ENCODE measurements at regions not wholly inside any gene's neighbourhood (a gene's known extent, or its start where the extent isn't known, plus 50 kb on each side); places are given as distances from the start of the nearest gene placed in this dataset.

- DNase-seq = peak; percentile 59
These were observed 174.8 kb upstream of the PRPS1L1 start for GRCh38 chr7:18202315-18203045.

DNA sequence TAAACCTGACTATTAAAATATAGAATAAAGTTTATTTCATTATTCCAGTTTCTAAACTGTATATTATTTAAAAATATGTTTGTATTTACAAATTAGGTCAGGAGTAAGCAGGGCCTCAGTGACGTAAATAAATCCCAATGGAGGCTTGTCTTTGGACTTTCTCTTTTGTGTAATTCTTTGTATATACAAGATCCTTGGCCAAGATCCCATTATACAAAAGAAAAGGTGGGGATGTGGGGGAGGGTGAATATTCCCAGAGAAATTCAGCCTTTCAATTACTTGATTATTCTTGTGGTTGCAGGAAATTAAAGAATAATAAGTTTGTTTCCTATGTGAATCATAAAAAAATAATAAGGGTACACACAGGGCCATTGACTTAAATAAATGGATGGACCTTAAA is 178.7 kb upstream of the PRPS1L1 start:
- DNase-seq = no peak

DNA sequence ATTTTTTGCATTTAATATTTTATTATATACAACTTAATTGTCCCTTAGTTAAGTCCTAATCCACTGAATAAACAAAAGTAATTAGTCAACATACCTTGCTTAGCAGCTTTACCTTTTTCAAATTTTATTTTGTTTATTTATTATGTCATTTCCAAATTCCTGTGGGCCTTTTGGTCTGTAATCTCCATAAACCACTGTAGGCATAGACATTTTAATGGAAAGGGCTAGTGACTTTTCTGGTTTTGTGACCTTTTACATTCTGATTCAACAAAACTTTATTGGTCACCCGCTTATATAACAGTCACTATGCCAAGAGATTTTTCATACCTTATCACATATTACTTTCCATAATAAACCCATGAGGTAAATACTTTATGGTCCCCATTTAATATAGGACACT is 181.3 kb upstream of the PRPS1L1 start:
- DNase-seq = no peak

DNA sequence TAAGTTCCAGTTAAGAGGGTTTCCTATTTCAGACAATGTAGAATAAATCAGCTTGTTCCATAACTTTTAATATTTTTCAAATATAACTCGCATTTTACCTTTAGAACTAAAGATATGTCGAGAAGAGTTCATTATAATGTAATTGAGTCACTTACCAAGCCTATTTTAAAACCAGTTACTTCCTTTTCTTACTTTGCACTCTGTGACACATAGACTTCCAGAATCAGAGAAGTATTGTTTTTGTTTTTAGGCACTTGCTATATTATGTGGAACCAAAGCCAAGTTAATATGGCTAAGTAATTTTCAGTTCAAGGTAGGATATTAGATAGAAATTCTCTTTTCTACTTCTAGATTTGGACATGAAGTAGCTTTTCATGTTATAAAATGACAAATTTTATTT is 182.7 kb upstream of the PRPS1L1 start:
- no peak for DNase-seq

- no peak for DNase-seq
These were observed 183.1 kb upstream of the PRPS1L1 start for GRCh38 chr7:18210788-18211187.

- no peak for DNase-seq
These were observed 184.7 kb upstream of the PRPS1L1 start for GRCh38 chr7:18212308-18212707.

DNA sequence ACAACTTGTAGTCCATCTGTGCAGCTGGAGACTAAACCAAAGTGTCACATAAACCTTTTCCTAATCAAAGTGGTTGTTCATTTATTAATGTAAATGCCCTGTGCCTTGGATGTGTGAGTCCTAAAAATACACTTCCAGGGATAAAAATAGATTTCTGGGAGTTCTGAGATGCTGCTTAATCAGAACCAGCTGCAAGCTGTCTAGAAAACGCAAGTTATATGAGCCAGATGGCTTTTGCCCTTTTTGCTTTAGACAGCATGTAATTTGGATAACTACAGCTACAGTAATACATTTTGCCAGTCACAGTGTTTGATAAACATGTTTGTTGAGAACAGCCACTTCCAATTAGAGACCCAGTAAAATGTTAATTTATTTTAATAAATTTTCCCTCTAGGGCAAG is 185.1 kb upstream of the PRPS1L1 start:
- DNase-seq = no peak

DNA sequence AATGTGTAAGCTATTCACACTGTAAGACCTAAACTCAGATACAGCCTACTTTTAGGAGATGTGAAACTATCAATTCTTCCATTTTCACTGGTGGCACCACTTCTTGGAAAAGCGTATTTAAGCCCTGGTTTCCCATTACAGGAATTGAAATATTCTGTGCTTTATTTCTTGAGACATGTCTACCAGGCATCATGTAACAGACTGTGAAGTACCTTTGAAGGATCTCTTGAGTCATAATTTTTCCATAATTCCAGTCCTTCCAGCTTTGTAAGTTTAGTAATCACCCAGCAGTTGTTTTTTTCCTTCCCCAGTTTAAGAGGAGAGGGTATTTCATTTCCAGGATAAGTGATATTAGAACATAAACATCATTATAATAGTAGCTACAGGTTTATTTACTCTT is 186.0 kb upstream of the PRPS1L1 start:
- peak; percentile 75 for DNase-seq

- no peak for DNase-seq
These were observed 188.6 kb upstream of the PRPS1L1 start for GRCh38 chr7:18216270-18216669.

DNA sequence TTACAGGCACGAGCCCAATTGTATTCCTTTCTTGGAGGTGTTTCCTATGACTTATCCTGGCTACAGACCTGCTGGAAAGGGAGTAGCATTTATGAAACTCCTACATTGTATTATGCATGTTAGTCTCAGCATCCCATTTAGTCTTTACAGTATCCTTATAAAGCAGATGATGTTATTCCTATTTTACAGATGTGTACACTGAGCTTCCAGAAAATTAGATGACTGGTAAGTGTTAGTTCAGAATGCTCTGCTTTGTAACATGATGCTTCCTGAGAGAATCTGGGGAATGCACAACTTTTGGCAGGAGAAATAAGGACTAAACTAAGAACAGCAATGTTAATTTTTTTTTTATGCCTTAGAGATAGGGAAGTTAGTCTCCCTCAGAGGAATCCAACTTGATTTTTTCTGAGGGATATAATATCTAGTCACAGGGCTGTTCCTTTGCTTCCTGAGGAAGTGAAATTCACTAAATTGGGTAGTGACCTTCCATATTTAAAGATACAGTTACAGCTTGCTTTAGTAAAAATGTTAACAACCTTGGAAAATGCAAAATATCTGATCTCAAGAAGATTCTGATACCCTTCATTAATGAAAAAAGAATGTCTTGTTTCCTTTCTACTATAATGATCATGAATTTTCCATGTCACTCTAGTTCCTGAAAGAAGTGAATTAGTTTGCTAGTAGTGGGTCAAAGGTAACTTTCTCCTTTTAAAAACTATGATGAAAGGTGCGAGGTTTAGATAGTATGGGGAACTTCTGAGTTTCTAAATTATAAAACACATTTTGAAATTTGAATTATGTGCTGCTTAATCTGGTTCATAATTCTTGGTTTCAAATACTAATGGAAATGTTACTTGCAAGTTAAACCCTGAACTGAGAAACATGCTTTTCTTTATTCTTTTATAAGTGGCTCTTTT is 194.0 kb upstream of the PRPS1L1 start:
- DNase-seq = no peak

DNA sequence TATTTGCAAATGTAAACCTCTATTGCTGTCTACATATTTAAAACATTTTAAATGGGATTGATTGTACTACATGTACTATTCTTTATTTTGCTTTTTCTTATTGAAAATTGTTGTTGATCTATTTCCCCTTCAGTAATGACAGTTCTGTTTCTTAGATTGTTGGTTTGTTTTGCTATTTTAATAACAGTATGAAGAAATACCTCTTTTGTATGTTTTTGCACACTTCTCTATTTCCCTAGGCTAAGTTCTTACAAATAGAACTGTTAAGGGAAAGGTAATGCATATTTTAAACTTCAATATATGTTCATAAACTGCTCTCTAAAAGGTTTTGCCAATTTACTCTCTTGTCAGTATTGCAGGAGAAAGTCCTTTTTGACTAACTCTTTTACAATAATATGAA is 195.0 kb upstream of the PRPS1L1 start:
- no peak for DNase-seq

GRCh38 chr7:18224138-18224537 is 196.5 kb upstream of the PRPS1L1 start:
- DNase-seq = no peak

DNA sequence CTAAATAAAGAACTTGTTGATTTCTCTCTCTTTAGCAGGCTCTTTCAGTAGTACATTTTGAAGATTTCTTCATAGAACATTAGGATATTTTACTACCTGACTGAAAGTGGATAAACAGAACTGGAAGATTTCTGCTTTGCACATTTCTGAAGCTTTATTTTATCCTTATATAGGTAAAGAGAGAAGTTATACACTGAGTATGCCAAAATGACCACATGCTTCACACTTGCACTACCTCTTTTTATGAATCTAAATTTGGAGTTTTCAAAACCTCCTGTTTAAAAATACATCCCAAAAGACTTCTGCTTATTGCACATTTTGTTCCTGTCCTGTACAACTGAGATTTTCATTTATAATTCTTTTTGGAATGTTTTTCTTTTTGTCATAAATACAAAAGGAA is 197.4 kb upstream of the PRPS1L1 start:
- no peak for DNase-seq

DNA sequence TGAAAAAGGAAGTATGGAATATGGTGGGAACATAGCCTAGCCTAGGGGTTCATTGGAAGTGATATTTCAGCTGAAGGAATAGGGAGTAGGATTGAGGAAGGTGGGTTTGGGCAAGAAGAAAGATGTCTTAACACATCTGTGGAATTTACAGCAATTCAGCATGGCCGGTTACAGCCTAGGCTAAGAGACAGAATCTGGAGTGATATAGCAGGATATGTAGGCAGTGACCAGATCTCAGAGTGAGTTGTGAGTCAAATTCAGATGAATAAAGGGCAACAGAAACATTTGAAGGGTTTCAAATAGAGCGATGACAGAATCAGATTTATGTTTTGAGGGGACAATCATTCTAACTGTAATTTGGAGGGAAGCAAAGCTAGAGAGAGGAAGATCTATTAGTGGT is 199.0 kb upstream of the PRPS1L1 start:
- no peak for DNase-seq

GRCh38 chr7:18228686-18229085 is 201.0 kb upstream of the PRPS1L1 start:
- no peak for DNase-seq

DNA sequence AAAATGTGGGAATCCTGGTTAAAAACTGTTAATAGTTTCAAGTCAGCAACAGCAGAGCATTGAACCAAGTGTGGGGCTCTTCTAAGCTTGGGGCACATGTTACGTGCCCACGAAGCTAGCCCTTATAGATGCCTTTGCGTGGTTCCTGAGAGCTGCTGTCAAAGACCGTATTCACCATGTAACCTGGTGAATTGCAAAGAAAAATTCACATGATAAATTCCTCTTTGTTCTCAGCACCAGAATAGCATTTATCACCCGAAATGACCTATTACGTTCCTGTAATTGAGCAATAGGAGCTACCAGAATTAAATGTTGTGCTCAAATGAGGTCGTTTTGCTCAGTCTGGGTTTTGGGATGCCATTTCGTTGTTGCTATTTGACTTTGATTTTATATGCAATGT is 202.6 kb upstream of the PRPS1L1 start:
- DNase-seq = no peak

DNA sequence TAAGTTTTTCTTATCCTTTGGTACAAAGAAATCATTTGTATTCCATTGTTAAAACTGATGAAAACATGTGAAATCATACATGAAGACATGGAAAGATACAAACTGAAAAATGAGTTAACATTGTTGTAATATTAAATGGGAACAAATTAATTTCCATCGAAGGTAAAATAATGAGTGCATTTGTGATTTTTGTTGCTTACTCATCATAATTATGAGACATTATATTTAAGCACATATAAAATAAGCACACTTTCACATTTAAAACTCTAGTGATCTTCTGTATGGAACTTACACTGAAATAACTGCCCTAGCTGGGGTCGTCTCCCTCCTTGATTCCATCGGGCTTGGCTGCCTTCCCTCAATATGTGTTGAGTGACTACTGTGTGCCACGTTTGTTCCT is 204.2 kb upstream of the PRPS1L1 start:
- no peak for DNase-seq

DNA sequence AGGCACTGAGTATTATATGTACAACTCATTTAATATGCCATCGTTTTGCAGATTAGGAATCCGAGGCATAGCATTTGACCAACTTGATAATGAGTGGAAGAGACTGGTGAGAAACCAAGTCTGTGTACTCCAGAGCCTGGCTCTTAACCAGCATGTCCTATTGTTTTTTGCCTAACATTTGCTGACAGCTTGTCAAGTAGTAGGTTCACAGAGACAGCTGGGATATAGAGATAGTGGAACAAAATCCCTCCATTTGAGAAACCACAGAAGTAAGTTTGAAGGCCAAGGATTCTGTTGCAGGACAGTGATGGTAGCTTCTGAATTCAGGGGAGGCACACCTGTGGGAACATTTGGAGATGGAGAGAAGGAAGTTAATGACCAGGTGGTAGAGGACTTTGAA is 206.9 kb upstream of the PRPS1L1 start:
- no peak for DNase-seq

DNA sequence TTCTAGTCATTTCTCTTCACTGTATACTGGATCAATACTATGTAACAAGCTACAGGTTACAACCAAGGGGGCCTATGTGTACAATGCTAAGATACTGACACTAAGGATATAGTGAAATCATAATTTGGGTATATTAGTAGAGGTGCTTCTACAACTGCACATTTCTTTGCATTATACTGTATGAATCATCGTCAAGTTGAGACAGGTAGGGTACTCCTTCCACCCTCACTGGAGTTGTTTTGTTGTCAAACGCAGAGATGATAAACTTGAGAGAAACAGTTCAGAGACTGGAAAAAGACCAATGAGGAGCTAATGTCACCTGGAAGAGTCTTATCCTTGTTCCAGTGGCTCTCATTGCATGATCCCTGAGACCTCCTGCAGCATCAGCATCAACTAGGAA is 208.2 kb upstream of the PRPS1L1 start:
- DNase-seq = no peak

DNA sequence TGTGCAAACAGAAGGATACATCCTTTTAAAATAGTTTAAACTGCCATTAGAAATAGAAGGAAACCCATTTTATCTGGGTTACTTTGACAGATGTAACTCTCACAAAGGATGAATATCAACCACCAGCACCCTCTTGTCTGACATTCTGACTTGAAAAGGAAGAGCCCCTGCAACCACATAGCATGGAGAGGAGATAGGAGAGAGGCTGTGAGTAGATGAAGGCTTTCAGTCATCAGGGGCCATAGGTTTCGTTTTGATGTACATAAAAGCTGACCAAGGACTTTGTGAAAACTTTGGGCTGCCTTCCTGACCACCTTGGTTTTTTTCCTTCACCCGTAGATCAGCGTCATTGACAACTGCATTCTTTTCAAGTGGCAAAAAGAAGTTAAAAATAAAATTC is 211.6 kb upstream of the PRPS1L1 start:
- no peak for DNase-seq

DNA sequence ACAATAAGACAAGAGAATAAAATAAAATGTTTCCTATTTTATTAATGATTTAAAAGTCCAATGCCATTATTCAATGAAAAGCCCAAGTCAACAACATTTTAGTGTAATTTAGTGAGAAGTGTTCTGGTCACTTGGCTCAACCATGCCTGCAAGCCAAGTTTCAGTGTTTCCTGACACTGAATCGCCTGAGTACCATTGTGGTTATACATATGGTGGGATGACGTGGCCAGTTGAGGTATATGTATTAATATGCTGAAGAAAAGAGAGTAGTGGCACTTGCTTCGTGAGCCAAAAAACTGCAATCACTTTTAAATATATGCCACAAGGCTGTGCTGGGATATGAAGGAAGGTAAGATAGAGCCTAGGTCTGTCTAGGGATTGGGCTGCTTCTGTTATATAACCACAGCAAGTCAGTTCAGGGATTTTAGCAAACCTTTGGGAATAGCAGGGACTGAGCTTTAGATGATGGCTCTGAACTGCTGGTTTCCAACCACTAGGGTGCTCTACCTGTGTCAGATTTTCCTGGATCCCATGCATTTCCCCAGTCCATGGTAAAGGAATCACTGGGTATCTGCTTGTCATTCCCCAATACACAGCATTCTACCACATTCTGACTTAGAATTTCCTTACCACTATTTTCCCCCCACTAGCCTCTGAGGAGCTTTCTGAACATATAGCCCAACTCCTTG is 214.0 kb upstream of the PRPS1L1 start:
- no peak for DNase-seq

DNA sequence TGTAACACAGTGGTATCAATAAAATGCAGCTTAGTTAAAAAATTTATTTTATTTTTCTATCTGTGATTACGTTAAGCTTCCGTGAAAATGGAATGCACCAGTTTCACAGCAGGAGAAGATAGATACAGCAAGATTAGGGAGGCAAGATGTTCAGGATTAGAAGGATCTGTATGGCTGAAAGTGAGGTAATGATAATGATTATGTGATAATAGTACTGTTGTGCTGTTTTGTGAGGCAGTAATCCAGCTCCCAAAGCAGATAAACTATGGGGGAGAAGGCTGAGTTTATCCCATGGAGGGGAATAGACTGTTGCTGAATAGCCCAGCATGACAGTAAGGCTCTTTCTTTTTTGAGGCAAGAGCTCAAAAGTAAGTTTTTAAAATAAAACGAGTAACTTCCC is 216.1 kb upstream of the PRPS1L1 start:
- no peak for DNase-seq

DNA sequence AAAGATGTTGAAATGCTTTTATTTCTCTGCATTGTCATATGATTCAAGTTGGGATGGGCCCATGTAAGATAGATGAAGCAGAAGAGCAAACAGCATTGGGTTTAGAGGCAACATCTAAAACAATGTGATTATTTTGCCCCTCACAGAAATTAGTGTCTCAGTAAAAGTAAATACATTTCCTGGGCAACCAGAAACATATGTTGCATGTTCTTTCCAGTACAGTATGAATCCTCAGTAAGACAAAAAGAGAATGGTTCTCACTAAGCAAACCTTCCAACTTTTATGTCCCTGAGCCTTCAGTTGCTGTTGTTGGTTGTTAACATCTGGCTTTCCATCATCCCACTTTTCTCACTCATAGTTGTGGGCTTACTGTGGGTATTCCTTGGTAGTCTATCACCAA is 222.5 kb upstream of the PRPS1L1 start:
- DNase-seq = no peak

- no peak for DNase-seq
These were observed 230.1 kb upstream of the PRPS1L1 start for GRCh38 chr7:18257711-18258110.
